Body of pancreas (tissue), 4 donors: ENCODE measurements at regions not wholly inside any gene's neighbourhood (a gene's known extent, or its start where the extent isn't known, plus 50 kb on each side); places are given as distances from the start of the nearest gene placed in this dataset.
"Not testable (repeated sequence)": the region's sequence is repeated elsewhere in the genome, so short reads cannot be mapped to it uniquely, and the experiment has no call there.

ENCODE experiments used
- ATAC-seq: fragments of 150-250 bp; one replicate; pipeline ENCODE4 v1.9.1; 2016
- DNase-seq, 4 donors: peaks; one replicate each; pipeline ENCODE4 v3.0.0-alpha.2; 2019
- H3K27ac ChIP-seq, 4 donors: fragments of 200-600 bp; sonication (generic); 1 replicate in 3 of 4; 2 replicates in 1 of 4; pipeline versions ENCODE4 v1.5.1 to v1.6.1; 2016 to 2019; ENCODE audit warnings: mild to moderate bottlenecking in 1 of 4, mixed read lengths in 1 of 4, moderate library complexity in 1 of 4
- H3K27me3 ChIP-seq, 2 donors: fragments of 200-600 bp; sonication (generic); one replicate each; pipeline ENCODE4 v1.6.0; 2016; ENCODE audit warnings: mild to moderate bottlenecking in 1 of 2
- H3K36me3 ChIP-seq, 2 donors: fragments of 200-600 bp; sonication (generic); replicated peaks in 1 of 2; 2 replicates each; pipeline ENCODE4 v1.5.1; 2016; ENCODE audit warnings: low read depth in 2 of 2; ENCODE audit not compliant: insufficient read depth in 1 of 2
- H3K4me1 ChIP-seq: fragments of 200-600 bp; sonication (generic); one replicate; pipeline ENCODE4 v1.6.0; 2016
- H3K4me3 ChIP-seq, 2 donors: fragments of 200-600 bp; sonication (generic); 1 replicate in 1 of 2; 2 replicates in 1 of 2; pipeline ENCODE4 v1.5.1; 2016 to 2019
- H3K9me3 ChIP-seq, 3 donors: fragments of 200-600 bp; sonication (generic); 1 replicate in 2 of 3; 2 replicates in 1 of 3; pipeline ENCODE4 v1.5.1; 2016
- CTCF ChIP-seq, 7 experiments: fragments of 450-650 bp in 4 of 7; fragments of 200-600 bp in 3 of 7; sonication (generic) in 3 of 7; IDR thresholded peaks; one replicate each; pipeline ENCODE4 v1.5.1; 2016 to 2019; ENCODE audit warnings: antibody characterized with exemption in 7 of 7
- POLR2A ChIP-seq, 3 donors: fragments of 450-650 bp; IDR thresholded peaks; one replicate each; pipeline ENCODE4 v1.6.1; 2016; ENCODE audit warnings: antibody characterized with exemption in 3 of 3, mild to moderate bottlenecking in 2 of 3
- WGBS, 2 donors: methylation state at CpG; one replicate each; pipeline ENCODE4 v1.1.5; 2017; 5-methylcytosine and 5-hydroxymethylcytosine counted together
- intact Hi-C: fragments of 100-400 bp; cut with DNase I; formaldehyde crosslinking; loops from one replicate; pipeline ENCODE4 v1.15.1; 2023

GRCh38 chr4:127506283-127506682, 126.5 kb upstream of the INTU start:
- Histone ChIP-seq H3K9me3 (no peaks in the 10 kb centered on the region), H3K27me3 (no peaks in the 10 kb centered on the region), H3K27ac (no peak overlapping the region), H3K4me1 (no peaks in the 10 kb centered on the region), H3K4me3 (no peak overlapping the region), H3K36me3 (no peaks in the 10 kb centered on the region)
- DNase-seq (no peak), ATAC-seq (no peak)
- 60 to 94% methylated on average over 1 of the region's 1 CpG for WGBS, 2 donors
- TF ChIP-seq CTCF (IDR thresholded peaks at IDR 0.05): no peak
- no peak for TF ChIP-seq POLR2A (IDR thresholded peaks at IDR 0.05)
- intact Hi-C loops: no loop called here

GRCh38 chr4:127509155-127509554, 123.6 kb upstream of the INTU start:
- Histone ChIP-seq H3K4me3 (no peak overlapping the region), H3K36me3 (no peaks in the 10 kb centered on the region), H3K27ac (no peak overlapping the region), H3K4me1 (no peaks in the 10 kb centered on the region), H3K27me3 (no peaks in the 10 kb centered on the region), H3K9me3 (no peaks in the 10 kb centered on the region)
- no peak for TF ChIP-seq POLR2A (IDR thresholded peaks at IDR 0.05)
- no peak for TF ChIP-seq CTCF (IDR thresholded peaks at IDR 0.05)
- no peak for ATAC-seq
- intact Hi-C loops: no loop called here
- WGBS, 2 donors: 51 to 68% methylated on average over 1 of the region's 1 CpG
- DNase-seq: no peak

DNA sequence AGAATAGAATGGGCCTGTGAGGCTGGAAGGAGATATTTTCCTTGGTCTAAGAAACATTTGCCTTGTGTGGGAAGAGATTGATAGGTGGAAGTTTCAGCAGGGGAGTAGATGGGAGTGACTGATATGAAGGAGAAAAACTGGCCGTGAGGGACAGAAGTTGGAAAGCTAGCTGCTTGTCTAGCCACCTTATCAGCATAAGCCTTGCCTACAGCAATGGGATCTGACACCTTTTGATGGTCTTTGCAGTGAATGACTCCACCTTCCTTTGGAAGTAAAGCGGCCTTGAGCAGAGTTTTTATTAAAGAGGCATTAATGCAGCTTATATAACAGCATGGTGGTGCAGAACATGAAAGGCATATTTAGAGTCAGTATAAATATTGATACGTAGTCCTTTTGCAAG, 120.1 kb upstream of the INTU start:
- ATAC-seq, H3K9me3 ChIP-seq, H3K4me3 ChIP-seq, H3K27me3 ChIP-seq, H3K4me1 ChIP-seq, intact Hi-C loops, H3K36me3 ChIP-seq, DNase-seq, H3K27ac ChIP-seq: not testable (repeated sequence)
- WGBS, 2 donors: 67 to 75% methylated on average over 3 of the region's 3 CpGs

- DNase-seq, H3K4me3 ChIP-seq, intact Hi-C loops, H3K9me3 ChIP-seq, H3K36me3 ChIP-seq, H3K27me3 ChIP-seq, H3K4me1 ChIP-seq, ATAC-seq, H3K27ac ChIP-seq: not testable (repeated sequence)
- WGBS, 2 donors: 59 to 61% methylated on average over 7 of the region's 7 CpGs
These were observed 117.5 kb upstream of the INTU start for GRCh38 chr4:127515259-127515658.

GRCh38 chr4:127518046-127518445, 114.7 kb upstream of the INTU start:
- ATAC-seq: no peak
- Histone ChIP-seq H3K27me3 (no peaks in the 10 kb centered on the region), H3K4me3 (no peak overlapping the region), H3K36me3 (no peaks in the 10 kb centered on the region), H3K4me1 (no peaks in the 10 kb centered on the region), H3K27ac (no peak overlapping the region), H3K9me3 (no peaks in the 10 kb centered on the region)
- DNase-seq: no peak
- TF ChIP-seq POLR2A (IDR thresholded peaks at IDR 0.05) (no peak), CTCF (IDR thresholded peaks at IDR 0.05) (no peak)
- intact Hi-C loops: no loop called here

- Histone ChIP-seq H3K27ac (no peak overlapping the region), H3K9me3 (no peaks in the 10 kb centered on the region), H3K36me3 (no peaks in the 10 kb centered on the region), H3K4me3 (no peak overlapping the region), H3K4me1 (no peaks in the 10 kb centered on the region), H3K27me3 (no peaks in the 10 kb centered on the region)
- ATAC-seq (no peak), DNase-seq (no peak)
- TF ChIP-seq POLR2A (IDR thresholded peaks at IDR 0.05) (no peak), CTCF (IDR thresholded peaks at IDR 0.05) (no peak)
- 45 to 53% methylated on average over 2 of the region's 2 CpGs for WGBS, 2 donors
- intact Hi-C loops: no loop called here
These were observed 111.3 kb upstream of the INTU start for GRCh38 chr4:127521463-127521862.
